Dedifferentiated amniotic fluid mesenchymal stem cell (primary cell): ENCODE measurements at regions not wholly inside any gene's neighbourhood (a gene's known extent, or its start where the extent isn't known, plus 50 kb on each side); places are given as distances from the start of the nearest gene placed in this dataset.
"Not testable (repeated sequence)": the region's sequence is repeated elsewhere in the genome, so short reads cannot be mapped to it uniquely, and the experiment has no call there.

ENCODE experiments used
- DNase-seq: peaks from one replicate; pipeline ENCODE4 v3.0.0-alpha.2; 2016; ENCODE audit errors: extremely low spot score

DNA sequence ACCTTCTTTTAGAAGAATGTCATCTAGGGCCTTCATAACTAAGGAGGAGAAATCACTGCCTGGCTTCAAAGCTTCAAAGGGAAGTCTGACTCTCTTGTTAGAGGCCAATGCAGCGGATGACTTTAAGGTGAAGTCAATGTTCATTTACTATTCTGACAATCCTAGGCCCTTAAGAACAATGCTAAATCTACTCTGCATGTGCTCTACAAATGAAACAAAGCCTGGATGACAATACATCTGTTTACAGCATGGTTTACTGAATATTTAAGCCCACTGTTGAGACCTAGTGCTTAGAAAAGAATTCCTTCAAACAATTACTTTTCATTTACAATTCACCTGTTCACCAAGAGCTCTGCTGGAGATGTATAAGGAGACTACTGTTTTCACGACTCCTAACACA is 160.4 kb upstream of the EPHA3 start:
- no peak for DNase-seq

DNA sequence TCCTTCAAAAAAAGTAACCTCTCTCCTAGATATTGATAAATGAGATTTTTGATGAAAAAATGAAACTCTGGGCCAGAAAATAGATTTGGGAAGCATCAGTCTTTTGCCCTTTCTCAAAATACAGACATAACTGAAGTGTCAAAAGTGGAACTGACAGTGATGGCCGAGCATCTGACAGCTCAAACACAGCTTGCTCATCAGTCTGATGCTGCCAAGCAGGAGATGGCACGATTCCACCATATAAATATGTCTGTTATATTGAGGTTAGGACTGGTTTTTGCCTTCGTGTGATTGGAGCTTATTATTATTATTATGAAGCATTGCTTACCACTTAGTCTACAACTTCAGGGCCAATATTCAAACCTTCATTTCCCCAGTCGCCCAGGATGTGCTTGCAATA is 152.6 kb upstream of the EPHA3 start:
- DNase-seq = no peak

DNA sequence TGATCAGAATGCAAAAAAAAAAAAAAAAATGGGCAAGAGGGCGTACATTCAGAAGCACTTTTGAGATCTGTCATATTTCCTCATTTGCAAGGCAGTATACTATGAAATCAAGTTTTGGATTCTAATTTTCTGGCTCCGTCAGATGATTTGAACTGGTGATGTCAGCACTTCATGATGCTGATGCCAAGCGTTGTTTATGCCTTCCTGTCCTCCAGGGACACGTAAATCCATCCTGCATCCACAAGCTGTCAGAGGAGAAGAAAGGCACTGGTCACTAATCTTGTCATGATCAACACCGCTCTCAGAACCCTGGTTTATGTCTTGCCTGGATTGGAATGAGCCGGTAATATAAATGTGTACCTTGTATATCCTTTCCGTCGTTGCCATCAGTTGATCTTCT is 152.1 kb upstream of the EPHA3 start:
- no peak for DNase-seq

DNA sequence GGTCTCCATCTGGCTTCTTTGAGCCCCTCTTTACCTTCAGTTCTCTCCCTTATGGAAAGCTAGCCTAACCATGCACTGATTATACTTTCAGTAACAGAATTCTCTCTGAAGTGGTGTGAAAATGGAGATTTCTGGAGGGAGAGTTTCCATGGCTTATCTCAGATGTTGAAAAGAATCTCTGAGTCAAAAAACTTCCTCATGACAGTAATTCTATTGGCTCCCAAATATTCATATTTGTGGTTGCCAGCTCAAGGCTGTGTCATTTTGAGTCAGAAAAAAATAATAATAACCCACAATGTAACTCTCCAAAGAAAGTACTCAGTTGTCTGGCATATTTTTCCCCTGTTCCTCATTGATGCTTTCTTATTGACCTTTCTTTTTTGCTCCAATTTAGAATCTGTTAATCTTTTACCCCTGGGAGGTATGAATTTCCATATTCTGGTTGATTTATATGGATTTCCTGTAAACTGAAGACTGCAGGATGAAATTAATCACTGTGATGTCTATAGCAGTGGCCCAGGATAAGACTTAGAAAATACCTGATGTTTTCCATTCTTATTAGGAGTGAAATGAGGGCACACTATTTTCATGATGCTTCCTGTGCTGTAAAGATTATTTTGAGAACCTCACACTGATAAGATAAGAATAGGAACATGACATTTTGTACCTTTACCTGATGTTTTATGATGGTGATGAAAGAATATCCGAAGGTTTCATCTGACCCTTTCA is 149.5 kb upstream of the EPHA3 start:
- peak; percentile 79 for DNase-seq

DNA sequence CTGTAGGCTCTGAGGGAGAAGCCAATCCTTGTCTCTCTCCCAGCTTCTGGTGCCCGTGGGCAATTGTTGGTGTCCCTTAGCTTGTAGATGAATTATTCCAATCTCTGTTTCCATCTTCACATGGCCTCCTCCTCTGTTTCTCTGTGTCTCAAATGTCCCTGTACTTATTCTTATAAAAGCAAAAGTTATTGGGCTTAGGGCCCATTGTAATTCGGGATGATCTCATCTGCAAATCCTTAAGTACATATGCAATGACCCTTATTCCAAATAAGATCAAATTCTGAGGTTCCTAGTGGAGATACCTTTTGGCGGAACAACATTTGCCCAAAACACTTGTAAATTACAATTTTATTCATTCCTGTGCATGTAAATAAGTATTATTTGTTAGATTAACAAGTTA is 147.4 kb upstream of the EPHA3 start:
- DNase-seq = no peak

DNA sequence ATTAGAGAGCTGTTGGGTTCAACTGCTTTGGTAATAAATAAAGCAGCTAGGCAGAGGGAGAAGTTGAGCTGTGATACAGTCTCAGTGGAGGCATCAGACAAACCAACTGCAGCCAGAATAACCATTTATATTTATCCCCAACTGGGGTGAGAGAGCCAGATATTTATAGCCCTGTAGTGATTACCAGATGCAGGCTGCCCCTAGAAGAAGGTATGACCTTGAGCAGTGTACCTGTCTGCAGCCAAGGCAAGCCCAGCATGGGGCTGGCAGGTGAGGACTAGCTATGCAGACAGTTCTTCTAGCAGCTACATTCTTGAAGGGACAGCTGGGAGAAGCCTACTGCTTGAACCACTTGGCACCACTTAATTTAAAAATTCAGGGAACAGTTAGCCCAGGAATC is 144.4 kb upstream of the EPHA3 start:
- DNase-seq = no peak

DNA sequence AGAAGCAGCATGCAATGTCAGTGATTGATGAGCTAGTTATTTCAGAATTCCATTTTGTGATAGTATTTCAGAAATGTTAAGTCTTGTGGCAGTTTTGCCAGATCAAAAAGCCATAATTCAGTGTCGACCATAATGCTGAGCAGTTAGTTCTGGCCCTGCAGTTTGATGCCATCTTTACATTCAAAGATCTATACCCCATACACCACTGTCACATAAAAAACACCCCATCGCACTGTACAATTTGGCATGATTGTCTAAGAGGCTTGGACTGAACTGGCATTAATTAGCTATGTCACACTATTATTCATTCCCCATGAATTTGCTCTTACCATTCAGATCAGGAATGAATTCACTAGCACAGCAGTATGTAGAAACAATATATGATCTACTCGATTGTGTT is 127.7 kb upstream of the EPHA3 start:
- no peak for DNase-seq

DNA sequence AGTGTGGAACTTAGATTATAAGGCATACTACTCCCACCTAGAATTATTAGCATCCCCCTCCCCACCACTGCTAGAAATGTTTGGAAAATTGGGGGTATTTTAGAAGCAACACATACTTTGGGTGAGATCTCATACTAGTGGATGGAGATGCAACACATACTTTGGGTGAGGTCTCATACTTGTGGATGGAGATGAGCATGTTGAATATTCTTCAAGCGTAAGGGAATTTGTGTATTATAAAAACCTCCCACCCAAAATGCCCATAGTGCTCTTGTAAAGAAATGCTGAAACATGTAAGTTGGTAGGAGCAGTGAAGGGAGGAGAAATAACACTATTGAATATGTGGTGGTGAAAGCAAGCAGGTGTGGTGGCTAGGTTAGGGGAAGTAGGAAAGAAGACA is 124.0 kb upstream of the EPHA3 start:
- no peak for DNase-seq

DNA sequence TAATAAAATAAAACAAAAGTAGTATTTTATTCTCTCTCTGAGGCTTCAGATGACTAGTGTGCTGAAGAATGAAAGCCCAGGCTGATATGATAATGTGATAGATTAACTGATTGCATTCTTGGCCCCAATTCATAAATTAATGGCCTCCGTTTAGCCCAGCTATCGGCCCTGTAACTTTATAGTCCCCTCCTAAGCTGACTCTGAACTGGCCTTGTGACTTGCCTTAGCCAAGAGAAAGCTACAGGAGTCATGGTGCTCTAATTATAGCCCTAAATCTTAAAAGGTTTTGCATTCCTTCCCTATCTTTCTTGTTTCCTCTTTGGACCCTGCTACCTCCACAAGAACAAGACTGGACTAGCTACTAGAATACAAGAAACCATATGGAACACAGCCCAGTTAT is 123.2 kb upstream of the EPHA3 start:
- no peak for DNase-seq

DNA sequence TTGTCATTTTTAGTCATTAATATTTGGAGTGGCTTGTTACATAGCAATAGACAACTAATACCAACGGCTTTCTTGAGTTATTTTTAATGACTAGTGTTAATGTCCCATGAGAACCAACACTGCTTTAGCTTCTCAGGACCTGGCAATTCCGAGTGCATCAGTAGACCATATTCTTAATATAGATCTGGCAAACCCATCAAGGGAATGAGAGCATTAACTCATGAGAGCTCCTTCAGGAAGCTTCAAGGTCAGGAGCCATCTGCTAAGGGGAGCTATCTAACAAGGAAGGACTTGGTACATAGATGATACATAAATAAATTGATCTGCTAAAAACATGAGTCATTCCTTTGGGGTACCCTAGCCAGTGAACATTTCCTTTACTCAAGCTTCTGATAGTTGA is 122.6 kb upstream of the EPHA3 start:
- DNase-seq = no peak

DNA sequence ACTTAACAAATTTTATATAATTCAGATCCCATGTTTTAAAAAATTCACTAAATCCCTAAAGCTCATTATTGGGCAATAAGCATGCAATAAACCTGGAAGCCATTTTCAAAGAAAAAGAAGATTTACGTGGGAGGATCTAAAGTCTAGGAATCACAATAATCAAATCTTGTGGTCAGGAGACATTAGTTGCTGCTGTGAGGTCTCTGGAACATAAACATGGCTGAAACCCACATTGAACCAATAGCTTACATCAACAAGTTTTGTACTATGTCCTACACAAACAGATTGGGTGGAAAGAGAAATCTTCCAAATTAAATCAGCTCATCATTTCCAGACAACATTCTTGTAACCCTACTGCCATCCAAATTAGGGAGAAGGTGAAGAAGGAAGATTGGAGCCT is 121.9 kb upstream of the EPHA3 start:
- no peak for DNase-seq

DNA sequence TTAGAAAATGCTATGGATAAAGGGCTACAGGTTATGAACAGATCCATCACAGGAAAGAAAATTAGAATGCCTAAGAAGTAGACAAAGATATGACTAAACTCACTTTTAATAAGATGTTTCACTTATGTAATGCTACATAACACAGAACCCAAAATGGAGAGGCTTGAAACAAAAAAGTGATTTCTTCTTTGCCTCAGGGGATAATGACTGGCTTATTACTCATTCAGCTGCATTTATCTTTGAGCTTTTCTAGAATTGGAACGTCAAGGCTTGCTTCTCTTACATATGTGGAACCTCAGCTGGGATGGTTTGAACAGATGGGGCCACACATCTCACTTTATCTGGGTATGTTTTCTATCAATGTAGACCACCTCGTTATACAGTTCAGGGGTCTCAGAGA is 120.6 kb upstream of the EPHA3 start:
- peak; percentile 90 for DNase-seq

DNA sequence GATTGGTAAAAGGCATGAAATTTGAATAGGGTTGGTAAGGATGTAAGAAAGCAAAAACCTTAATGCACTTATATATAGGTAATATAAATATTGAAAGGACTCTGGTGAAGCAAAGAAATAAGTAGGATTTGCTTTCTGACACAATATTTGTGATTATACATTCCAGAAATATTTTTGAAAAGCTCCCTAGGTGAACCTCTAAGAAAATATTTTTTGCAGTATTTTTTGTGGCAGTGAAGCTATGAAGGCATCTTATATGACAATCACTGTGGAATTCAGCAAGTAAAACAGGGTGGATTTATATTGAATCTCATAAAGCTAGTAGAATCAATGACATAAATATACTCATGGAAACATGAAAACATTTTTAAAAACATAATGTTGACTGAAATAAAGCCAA is 119.6 kb upstream of the EPHA3 start:
- peak; percentile 30 for DNase-seq

DNA sequence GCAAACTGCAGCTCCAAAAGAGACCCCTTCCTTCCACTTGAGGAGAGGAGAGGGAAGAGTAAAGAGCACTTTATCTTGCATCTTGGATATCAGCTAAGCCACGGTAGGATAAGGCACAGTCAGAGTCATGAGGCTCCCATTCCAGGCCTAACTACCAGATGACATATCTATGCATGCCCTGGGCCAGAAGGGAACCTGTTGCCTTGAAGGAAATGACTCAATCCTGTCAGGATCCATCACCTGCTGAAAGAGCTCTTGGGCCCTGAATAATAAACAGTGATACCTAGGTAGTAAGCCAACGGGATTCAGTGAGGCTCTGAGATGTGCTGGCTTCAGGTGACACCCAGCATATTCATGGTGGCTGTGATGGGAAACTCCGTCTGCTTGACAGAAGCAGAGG is 118.5 kb upstream of the EPHA3 start:
- DNase-seq = no peak

DNA sequence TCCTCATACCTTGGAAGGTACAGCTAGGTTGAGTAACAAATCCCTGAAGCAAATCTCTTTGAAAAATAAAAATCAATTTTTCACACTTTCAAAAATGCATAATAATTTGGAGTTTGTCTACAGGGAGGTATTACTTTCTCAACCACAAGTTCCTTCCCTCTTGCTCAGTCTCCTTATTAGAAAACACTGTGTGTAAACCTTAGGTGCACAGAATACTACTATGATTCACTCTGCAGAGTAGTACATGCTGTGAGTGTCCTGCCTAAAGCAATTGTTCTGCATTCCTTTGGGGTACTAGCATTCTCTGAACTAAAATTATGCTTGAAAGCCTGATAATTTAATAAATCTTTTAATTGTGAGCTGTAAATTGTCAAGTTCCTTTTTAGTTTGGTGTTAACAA is 115.9 kb upstream of the EPHA3 start:
- DNase-seq = no peak

DNA sequence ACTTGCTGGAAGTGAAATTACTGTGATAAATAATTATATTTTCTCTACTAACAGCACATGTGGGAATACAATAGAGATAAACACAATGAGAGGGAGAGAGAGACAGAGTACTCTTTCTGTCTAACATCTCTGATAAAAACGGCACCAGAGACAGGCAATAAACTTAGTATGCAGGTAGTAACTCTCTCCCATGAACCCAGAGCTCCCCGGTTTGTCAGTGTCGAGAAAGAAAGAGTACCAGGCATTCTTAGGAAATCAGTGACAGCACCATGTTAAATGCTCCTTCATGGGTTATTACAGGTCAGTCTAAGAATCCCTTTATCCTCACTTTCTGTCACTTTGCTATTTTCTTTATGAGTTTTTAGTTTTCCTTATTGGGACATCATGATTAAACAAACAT is 110.7 kb upstream of the EPHA3 start:
- no peak for DNase-seq

DNA sequence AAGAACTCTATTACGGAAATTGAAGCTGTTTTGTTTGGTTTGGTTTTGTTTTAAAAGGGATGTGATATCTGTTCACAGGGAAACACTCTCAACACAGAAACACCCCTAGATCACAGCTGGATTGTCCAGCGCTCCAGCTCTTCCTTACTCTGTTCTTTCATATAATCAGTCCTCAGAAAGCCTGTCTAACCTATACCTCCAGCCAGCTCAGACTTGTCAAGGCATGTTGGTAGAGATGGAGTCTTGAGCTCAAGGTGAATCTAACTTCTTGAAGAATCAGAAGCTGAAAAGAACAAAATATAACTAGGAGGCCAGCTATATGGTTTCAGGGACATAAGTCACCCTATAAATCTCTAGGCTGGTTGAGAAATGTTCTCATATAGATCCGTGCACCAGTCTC is 110.2 kb upstream of the EPHA3 start:
- no peak for DNase-seq

DNA sequence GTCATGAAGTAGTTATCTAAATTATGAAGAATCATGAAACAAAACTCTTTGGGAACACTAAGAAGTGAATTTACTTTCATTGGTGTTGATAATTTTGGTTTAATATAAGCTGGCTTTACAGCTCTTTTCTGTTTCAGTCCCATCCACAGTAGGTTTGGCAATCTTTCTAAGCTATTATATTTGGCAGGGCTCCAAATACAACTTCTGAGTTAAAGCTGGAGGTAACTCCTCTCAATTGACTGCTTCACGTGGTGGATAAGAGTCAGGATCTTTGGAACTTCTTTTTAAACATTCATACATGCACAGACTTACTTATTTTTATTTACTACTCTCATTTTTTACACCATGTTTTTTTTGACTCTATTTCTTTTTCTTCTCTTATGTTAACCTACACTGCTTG is 106.5 kb upstream of the EPHA3 start:
- DNase-seq = no peak

DNA sequence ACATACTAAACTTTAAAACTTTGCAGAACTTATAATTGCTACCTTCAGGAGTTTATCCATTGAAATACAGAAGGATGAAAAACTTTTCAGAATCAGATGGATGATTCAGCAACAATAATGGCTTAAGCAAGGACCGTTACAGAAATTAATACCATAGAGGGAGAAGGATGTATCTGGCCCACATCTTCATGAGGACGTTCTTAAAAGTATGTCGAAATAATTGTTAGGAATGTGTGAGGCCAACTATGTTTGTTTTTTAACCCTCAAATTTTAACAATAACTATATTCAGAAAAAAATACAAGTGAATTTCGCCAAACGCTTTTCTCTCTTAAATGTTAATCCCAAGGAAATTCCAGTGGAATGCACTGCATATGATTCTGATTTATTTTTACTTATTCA is 105.2 kb upstream of the EPHA3 start:
- DNase-seq = no peak

DNA sequence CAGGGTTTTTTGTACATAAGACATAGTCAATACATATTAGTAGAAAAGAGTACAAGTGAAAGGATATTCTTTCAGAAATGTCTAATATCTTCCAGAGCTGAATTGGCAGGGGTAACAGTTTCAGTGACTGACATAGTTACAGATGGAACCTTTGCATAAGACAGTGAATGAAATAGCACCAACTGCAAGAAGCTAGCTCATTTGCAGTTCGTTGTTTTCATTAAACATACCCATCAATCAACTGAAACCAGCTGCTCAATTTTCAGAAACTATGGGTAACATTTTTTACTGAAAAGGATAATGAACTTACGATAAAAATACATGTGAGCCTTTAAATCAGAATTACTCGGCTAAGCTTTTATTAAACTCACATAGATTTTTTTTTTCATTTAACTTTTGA is 93.9 kb upstream of the EPHA3 start:
- DNase-seq = no peak

DNA sequence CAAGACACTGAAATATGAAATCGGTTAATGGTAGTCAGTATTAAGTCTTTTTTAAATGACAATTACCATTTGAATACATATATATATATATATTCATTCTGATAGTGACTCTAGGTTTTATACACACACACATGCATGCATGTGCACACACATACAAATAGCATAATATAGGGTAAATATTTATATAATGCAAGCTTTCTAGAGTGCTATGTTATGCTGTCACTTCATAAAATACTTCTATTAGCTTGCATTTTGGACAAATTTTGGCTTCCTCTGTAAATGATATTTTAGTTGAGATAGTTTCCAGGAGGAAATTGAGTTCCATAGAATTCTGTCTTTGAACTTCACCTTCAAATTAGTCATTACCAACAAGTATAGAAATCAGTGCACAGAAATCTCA is 89.9 kb upstream of the EPHA3 start:
- DNase-seq = no peak

DNA sequence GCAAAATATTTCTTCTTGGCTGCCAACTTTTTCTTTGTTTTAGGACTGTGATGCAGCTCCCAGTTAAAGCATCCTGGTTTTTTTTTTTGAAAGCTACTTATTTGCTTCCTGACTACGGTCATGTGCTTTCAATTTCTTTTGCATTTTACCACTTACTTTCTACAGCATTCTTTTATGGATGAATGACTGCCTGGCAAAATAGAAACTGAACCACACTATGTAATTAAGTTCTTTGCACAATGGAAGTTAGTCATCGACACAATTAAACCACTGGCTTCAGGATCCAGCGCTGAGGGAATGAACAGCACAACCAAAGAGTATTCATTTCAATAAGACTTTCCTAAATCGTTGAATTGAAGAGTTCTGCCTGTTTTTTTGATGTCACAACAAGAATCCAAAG is 82.2 kb upstream of the EPHA3 start:
- peak; percentile 69 for DNase-seq

DNA sequence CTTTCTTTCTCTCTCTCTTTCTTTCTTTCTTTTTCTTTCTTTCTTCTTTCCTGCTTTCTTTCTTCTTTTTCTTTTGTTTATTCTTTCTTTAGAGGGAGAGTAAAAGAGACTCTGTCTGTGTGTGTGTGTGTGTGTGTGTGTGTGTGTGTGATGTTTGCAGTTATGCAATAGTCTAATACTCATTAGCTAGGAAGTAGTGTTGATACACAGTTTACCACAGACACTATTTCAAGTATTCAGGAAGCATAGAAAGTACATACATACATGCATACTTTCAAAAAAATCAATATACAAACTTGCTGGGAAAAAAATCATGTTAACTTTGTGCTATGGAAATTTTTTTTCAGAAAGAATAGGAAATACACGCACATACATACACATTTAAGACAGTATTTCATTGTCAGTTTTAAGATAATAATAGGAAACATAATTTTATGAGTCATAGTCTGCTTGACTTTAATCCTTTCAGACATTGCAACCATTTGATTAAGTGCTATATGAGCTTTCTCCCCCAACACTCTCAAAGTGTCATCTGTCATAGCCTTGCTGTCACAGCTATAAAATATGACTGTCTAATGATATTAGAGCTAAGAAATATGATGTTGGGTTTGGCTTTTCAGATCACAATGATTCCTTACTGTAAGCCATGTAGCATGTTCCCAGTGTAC is 74.9 kb upstream of the EPHA3 start:
- DNase-seq = no peak

DNA sequence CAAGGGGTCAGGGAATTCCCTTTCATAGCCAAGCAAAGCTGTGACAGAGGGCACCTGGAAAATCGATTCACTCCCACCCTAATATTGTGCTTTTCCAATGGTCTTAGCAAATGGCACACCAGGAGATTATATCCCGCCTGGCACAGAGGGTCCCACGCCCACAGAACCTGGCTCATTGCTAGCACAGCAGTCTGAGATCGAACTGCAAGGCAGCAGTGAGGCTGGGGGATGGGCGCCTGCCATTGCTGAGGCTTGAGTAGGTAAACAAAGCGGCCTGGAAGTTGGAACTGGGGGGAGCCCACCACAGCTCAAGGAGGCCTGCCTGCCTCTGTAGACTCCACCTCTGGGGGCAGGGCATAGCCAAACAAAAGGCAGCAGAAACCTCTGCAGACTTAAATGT is 72.7 kb upstream of the EPHA3 start:
- not testable (repeated sequence) for DNase-seq
